LNCaP clone FGC (cell line): ENCODE measurements at regions not wholly inside any gene's neighbourhood (a gene's known extent, or its start where the extent isn't known, plus 50 kb on each side); places are given as distances from the start of the nearest gene placed in this dataset.

Experiments used
- DNase-seq: peaks from one replicate; pipeline ENCODE4 v3.0.0-alpha.2; 2011; ENCODE audit warnings: low read depth
- H3K4me3 ChIP-seq: 2 replicates; pipeline ENCODE4 v1.5.1; 2011; ENCODE audit warnings: mild to moderate bottlenecking, low read depth, low read length, control low read depth
- CTCF ChIP-seq: IDR thresholded peaks from 2 replicates; pipeline ENCODE4 v1.5.1; 2012; ENCODE audit warnings: mild to moderate bottlenecking; ENCODE audit not compliant: control insufficient read depth, insufficient read depth; ENCODE audit errors: extremely low read depth

- no peak for DNase-seq
- no peak overlapping the region for H3K4me3 ChIP-seq
- no peak for TF ChIP-seq CTCF
Observed at GRCh38 chr20:57890202-57890800, 180.5 kb upstream of the PMEPA1 start.

- no peak for TF ChIP-seq CTCF
- no peak overlapping the region for H3K4me3 ChIP-seq
- no peak for DNase-seq
Observed at GRCh38 chr20:57888591-57888990, 178.8 kb upstream of the PMEPA1 start.

- DNase-seq = no peak
- TF ChIP-seq CTCF = no peak
- no peak overlapping the region for H3K4me3 ChIP-seq
Observed at GRCh38 chr20:57884956-57885355, 175.1 kb upstream of the PMEPA1 start.

GRCh38 chr20:57883761-57884160 is 173.9 kb upstream of the PMEPA1 start:
- H3K4me3 ChIP-seq = no peak overlapping the region
- DNase-seq = no peak
- TF ChIP-seq CTCF = no peak

GRCh38 chr20:57883224-57883623 is 173.4 kb upstream of the PMEPA1 start:
- no peak for TF ChIP-seq CTCF
- no peak for DNase-seq
- no peak overlapping the region for H3K4me3 ChIP-seq

- DNase-seq = no peak
- no peak for TF ChIP-seq CTCF
- H3K4me3 ChIP-seq = no peak overlapping the region
Observed at GRCh38 chr20:57882451-57883161, 172.8 kb upstream of the PMEPA1 start.
